HCT116 (cell line): ENCODE measurements at regions not wholly inside any gene's neighbourhood (a gene's known extent, or its start where the extent isn't known, plus 50 kb on each side); places are given as distances from the start of the nearest gene placed in this dataset.
"Not testable (repeated sequence)": the region's sequence is repeated elsewhere in the genome, so short reads cannot be mapped to it uniquely, and the experiment has no call there.

Experiments used
- ATAC-seq: fragments of 200-7000 bp; cut with Tn5 transposase; 2 replicates; pipeline ENCODE4 v1.9.1; 2020; ENCODE audit warnings: mild to moderate bottlenecking, moderate library complexity
- BruUV-seq: library from RNA; stranded (reverse); fragments of 400-500 nt; replicated peaks from 2 replicates; lab custom pipeline; 2021; lab: Mats Ljungman, UMichigan
- CTCF ChIA-PET: fragments of 300-600 bp; sonication (Branson Sonifier 250); formaldehyde crosslinking; loops from one replicate; lab custom pipeline; 2021; ENCODE audit warnings: antibody characterized with exemption; lab: Charles Lee
- POLR2A ChIA-PET: fragments of 300-600, 350-600 bp; sonication (Branson Sonifier 250); formaldehyde crosslinking; loops from one replicate; lab custom pipeline; 2021; ENCODE audit warnings: antibody characterized with exemption; lab: Charles Lee
- RAD21 ChIA-PET, 2 experiments: fragments of 300-600 bp; sonication (Branson Sonifier 250); formaldehyde crosslinking; loops; one replicate each; lab custom pipeline; 2023; ENCODE audit warnings: low total read pairs in 2 of 2; ENCODE audit not compliant: uncharacterized antibody in 2 of 2, unreplicated experiment in 2 of 2, low non-redundant PET in 1 of 2; lab: Charles Lee
- DNase-seq: peaks from one replicate; pipeline ENCODE4 v3.0.0-alpha.2; 2010; ENCODE audit warnings: low read depth, low spot score
- H2AFZ ChIP-seq: fragments of 200-600 bp; shearing (Covaris generic), sonication (generic); 2 replicates; pipeline ENCODE4 v1.6.1; 2017; ENCODE audit warnings: low read depth, mixed run types, mixed read lengths, antibody characterized with exemption, low read length; ENCODE audit not compliant: poor library complexity, severe bottlenecking
- H3K27ac ChIP-seq: 2 replicates; pipeline ENCODE4 v1.5.1; 2012; ENCODE audit warnings: low read depth, low read length
- H3K27me3 ChIP-seq: fragments of 200-600 bp; sonication (generic); 2 replicates; pipeline ENCODE4 v1.6.1; 2016; ENCODE audit warnings: mixed run types, low read length, mixed read lengths; ENCODE audit not compliant: insufficient read depth
- H3K36me3 ChIP-seq, 2 experiments: fragments of 200-500 bp in 1 of 2; fragments of 200-600 bp in 1 of 2; sonication (Bioruptor generic) in 1 of 2; sonication (generic) in 1 of 2; 2 replicates each; pipeline versions ENCODE4 v1.5.1 to v1.6.1; 2014 to 2016; ENCODE audit warnings: low read length in 2 of 2, inconsistent platforms in 1 of 2, mixed read lengths in 1 of 2, mixed run types in 1 of 2; ENCODE audit not compliant: insufficient read depth in 2 of 2, control insufficient read depth in 1 of 2
- H3K4me1 ChIP-seq, 2 experiments: fragments of 200-600 bp in 1 of 2; sonication (generic) in 1 of 2; 2 replicates each; pipeline versions ENCODE4 v1.5.1 to v1.6.1; 2012 to 2017; ENCODE audit warnings: low read length in 2 of 2, inconsistent platforms in 1 of 2, mild to moderate bottlenecking in 1 of 2, mixed read lengths in 1 of 2, mixed run types in 1 of 2, moderate library complexity in 1 of 2; ENCODE audit not compliant: insufficient read depth in 2 of 2, control insufficient read depth in 1 of 2
- H3K4me2 ChIP-seq: fragments of 200-600 bp; sonication (generic); 2 replicates; pipeline ENCODE4 v1.6.1; 2017; ENCODE audit warnings: mixed run types, low read length, mixed read lengths
- H3K4me3 ChIP-seq, 2 experiments: fragments of 200-600 bp in 1 of 2; sonication (generic) in 1 of 2; replicated peaks in 1 of 2; 2 replicates each; pipeline ENCODE4 v1.5.1; 2011 to 2016; ENCODE audit warnings: low read length in 2 of 2, control low read depth in 1 of 2, low read depth in 1 of 2, mild to moderate bottlenecking in 1 of 2, mixed read lengths in 1 of 2, mixed run types in 1 of 2
- H3K79me2 ChIP-seq: fragments of 200-600 bp; sonication (generic); 2 replicates; pipeline ENCODE4 v1.6.1; 2017; ENCODE audit warnings: mild to moderate bottlenecking, mixed run types, low read length, moderate library complexity, mixed read lengths; ENCODE audit not compliant: insufficient read depth
- H3K9ac ChIP-seq: fragments of 200-600 bp; sonication (generic); 2 replicates; pipeline ENCODE4 v1.6.1; 2016; ENCODE audit warnings: low read length, mixed read lengths
- H3K9me2 ChIP-seq: fragments of 200-600 bp; sonication (generic), shearing (Covaris generic); 2 replicates; pipeline ENCODE4 v1.6.1; 2017; ENCODE audit warnings: mixed run types, mild to moderate bottlenecking, moderate library complexity; ENCODE audit not compliant: insufficient read depth
- H3K9me3 ChIP-seq, 2 experiments: fragments of 200-500 bp in 1 of 2; fragments of 200-600 bp in 1 of 2; sonication (Bioruptor generic) in 1 of 2; sonication (generic) in 1 of 2; 2 replicates each; pipeline ENCODE4 v1.6.1; 2014 to 2017; ENCODE audit warnings: low read length in 2 of 2, mixed read lengths in 2 of 2, inconsistent platforms in 1 of 2, low read depth in 1 of 2, mild to moderate bottlenecking in 1 of 2, mixed run types in 1 of 2, moderate library complexity in 1 of 2; ENCODE audit not compliant: control insufficient read depth in 1 of 2, insufficient read depth in 1 of 2
- H4K20me1 ChIP-seq: fragments of 200-600 bp; sonication (generic), shearing (Covaris generic); 2 replicates; pipeline ENCODE4 v1.6.1; 2017; ENCODE audit warnings: mixed run types, mild to moderate bottlenecking, moderate library complexity; ENCODE audit not compliant: insufficient read depth
- EGR1 ChIP-seq: IDR thresholded peaks from 2 replicates; pipeline ENCODE4 v1.6.1; 2012; ENCODE audit warnings: low read depth
- ELF1 ChIP-seq: IDR thresholded peaks from 2 replicates; pipeline ENCODE4 v1.6.1; 2012; ENCODE audit warnings: low read depth, borderline replicate concordance
- EZH2phosphoT487 ChIP-seq: fragments of 200-600 bp; IDR thresholded peaks from 2 replicates; pipeline ENCODE4 v1.6.1; 2018; ENCODE audit warnings: antibody characterized with exemption, borderline replicate concordance
- POLR2A ChIP-seq: IDR thresholded peaks from 2 replicates; pipeline ENCODE4 v1.7.0; 2011; ENCODE audit warnings: borderline replicate concordance; ENCODE audit not compliant: insufficient read depth, insufficient read length; ENCODE audit errors: extremely low read depth
- POLR2AphosphoS5 ChIP-seq: IDR thresholded peaks from 2 replicates; pipeline ENCODE4 v1.6.1; 2011; ENCODE audit warnings: mild to moderate bottlenecking, low read depth, low read length, moderate library complexity
- RAD21 ChIP-seq: IDR thresholded peaks from 2 replicates; pipeline ENCODE4 v1.6.1; 2012; ENCODE audit warnings: low read depth, mild to moderate bottlenecking
- SIN3A ChIP-seq: IDR thresholded peaks from 2 replicates; pipeline ENCODE4 v1.6.1; 2012; ENCODE audit warnings: low read depth
- SP1 ChIP-seq: IDR thresholded peaks from 2 replicates; pipeline ENCODE4 v1.6.1; 2012; ENCODE audit warnings: low read depth
- TCF7L2 ChIP-seq: IDR thresholded peaks from 2 replicates; pipeline ENCODE4 v1.7.0; 2011; ENCODE audit warnings: borderline replicate concordance, inconsistent platforms; ENCODE audit not compliant: insufficient read depth, insufficient read length; ENCODE audit errors: extremely low read depth
- ZFX ChIP-seq: fragments of 450-650 bp; IDR thresholded peaks from 2 replicates; pipeline ENCODE4 v1.6.1; 2017
- intact Hi-C: fragments of 100-400 bp; cut with micrococcal nuclease; formaldehyde crosslinking; loops from 2 replicates; pipeline ENCODE4 v1.10.0; 2022
- TF ChIP-seq, protein P1 (sequence below): IDR thresholded peaks from 2 replicates; pipeline ENCODE4 v1.6.1; 2011; ENCODE audit warnings: mild to moderate bottlenecking, low read length, moderate library complexity; ENCODE audit not compliant: insufficient replicate concordance; ENCODE audit errors: extremely low read depth
- TF ChIP-seq, protein P2 (sequence below): IDR thresholded peaks from 2 replicates; pipeline ENCODE4 v1.6.1; 2012
- TF ChIP-seq, protein P3 (sequence below): IDR thresholded peaks from 2 replicates; pipeline ENCODE4 v1.6.1; 2012; ENCODE audit warnings: low read depth

DNA sequence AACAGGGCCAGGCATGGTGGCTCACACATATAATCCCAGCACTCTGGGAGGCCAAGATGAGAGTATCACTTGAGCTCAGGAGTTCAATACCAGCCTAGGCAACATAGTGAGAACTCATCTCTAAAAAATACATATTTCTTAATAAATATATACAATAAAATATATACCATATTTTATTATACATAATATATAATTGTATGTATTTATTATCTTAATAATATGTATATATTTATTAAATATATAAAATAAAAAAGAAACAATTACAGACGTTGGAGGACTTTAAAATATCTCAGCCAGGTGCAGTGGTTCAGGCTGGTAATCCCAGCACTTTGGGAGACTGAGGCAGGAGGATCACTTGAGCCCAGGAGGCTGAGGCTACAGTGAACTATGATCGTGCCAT, 106.1 kb downstream of the PPIAL4G start:
- RAD21 ChIA-PET: not testable (repeated sequence)
- POLR2A ChIA-PET: interaction anchor here (2.7 kb wide), 1 partner anchor 11 kb away, joined by 8 read pairs; no protein-coding TSS in a partner anchor

DNA sequence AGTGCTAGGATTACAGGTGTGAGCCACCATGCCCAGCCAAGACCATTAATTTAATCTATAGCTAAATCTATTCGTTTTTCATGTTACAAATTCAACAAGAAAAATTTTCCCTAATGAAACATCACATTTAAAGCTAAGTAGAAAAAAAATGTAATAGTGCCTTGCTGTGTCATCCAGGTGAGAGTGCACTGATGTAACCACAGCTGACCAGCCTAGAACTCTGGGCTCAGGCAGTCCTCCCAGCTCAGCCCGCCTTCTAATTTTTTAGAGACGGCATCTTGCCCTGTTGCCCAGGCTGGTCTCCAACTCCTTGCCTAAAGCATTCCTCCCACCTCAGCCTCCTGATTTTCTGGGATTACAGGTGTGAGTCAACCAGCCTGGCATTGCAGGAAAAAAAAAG, 109.0 kb downstream of the PPIAL4G start:
- TF ChIP-seq, protein P1, sequence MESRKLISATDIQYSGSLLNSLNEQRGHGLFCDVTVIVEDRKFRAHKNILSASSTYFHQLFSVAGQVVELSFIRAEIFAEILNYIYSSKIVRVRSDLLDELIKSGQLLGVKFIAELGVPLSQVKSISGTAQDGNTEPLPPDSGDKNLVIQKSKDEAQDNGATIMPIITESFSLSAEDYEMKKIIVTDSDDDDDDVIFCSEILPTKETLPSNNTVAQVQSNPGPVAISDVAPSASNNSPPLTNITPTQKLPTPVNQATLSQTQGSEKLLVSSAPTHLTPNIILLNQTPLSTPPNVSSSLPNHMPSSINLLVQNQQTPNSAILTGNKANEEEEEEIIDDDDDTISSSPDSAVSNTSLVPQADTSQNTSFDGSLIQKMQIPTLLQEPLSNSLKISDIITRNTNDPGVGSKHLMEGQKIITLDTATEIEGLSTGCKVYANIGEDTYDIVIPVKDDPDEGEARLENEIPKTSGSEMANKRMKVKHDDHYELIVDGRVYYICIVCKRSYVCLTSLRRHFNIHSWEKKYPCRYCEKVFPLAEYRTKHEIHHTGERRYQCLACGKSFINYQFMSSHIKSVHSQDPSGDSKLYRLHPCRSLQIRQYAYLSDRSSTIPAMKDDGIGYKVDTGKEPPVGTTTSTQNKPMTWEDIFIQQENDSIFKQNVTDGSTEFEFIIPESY: no peak
- TF ChIP-seq TCF7L2: no peak
- TF ChIP-seq ELF1: no peak
- TF ChIP-seq POLR2AphosphoS5: no peak
- TF ChIP-seq SIN3A: no peak
- TF ChIP-seq ZFX: no peak
- TF ChIP-seq, protein P2, sequence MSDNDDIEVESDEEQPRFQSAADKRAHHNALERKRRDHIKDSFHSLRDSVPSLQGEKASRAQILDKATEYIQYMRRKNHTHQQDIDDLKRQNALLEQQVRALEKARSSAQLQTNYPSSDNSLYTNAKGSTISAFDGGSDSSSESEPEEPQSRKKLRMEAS: no peak
- TF ChIP-seq, protein P3, sequence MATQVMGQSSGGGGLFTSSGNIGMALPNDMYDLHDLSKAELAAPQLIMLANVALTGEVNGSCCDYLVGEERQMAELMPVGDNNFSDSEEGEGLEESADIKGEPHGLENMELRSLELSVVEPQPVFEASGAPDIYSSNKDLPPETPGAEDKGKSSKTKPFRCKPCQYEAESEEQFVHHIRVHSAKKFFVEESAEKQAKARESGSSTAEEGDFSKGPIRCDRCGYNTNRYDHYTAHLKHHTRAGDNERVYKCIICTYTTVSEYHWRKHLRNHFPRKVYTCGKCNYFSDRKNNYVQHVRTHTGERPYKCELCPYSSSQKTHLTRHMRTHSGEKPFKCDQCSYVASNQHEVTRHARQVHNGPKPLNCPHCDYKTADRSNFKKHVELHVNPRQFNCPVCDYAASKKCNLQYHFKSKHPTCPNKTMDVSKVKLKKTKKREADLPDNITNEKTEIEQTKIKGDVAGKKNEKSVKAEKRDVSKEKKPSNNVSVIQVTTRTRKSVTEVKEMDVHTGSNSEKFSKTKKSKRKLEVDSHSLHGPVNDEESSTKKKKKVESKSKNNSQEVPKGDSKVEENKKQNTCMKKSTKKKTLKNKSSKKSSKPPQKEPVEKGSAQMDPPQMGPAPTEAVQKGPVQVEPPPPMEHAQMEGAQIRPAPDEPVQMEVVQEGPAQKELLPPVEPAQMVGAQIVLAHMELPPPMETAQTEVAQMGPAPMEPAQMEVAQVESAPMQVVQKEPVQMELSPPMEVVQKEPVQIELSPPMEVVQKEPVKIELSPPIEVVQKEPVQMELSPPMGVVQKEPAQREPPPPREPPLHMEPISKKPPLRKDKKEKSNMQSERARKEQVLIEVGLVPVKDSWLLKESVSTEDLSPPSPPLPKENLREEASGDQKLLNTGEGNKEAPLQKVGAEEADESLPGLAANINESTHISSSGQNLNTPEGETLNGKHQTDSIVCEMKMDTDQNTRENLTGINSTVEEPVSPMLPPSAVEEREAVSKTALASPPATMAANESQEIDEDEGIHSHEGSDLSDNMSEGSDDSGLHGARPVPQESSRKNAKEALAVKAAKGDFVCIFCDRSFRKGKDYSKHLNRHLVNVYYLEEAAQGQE: no peak
- no peak for TF ChIP-seq SP1
- TF ChIP-seq EZH2phosphoT487: no peak
- TF ChIP-seq RAD21: no peak
- TF ChIP-seq POLR2A: no peak
- TF ChIP-seq EGR1: no peak
- Histone ChIP-seq H3K36me3 (no peaks in the 10 kb centered on the region), H3K9me2 (no peaks in the 10 kb centered on the region), H3K27me3 (no peaks in the 10 kb centered on the region), H3K4me2 (no peak overlapping the region), H3K4me3 (no peak overlapping the region), H2AFZ (no peak overlapping the region), H3K4me1 (peaks cover 0 to 19% of the 10 kb centered on the region in 2 experiments; a peak in 3 of 4 replicates), H4K20me1 (no peaks in the 10 kb centered on the region), H3K9ac (no peak overlapping the region), H3K27ac (no peak overlapping the region), H3K79me2 (no peaks in the 10 kb centered on the region), H3K9me3 (no peaks in the 10 kb centered on the region)
- intact Hi-C loops: no loop called here
- ChIA-PET POLR2A (interaction anchor here (1.0 to 2.6 kb wide), 3 partner anchors 10 to 40 kb away, joined by 3 to 10 read pairs (median 8); no protein-coding TSS in a partner anchor), CTCF (interaction anchor here (1.0 kb wide), 1 partner anchor 16 kb away, joined by 3 read pairs; no protein-coding TSS in a partner anchor), RAD21 (no interaction called here)
- no peak for ATAC-seq
- DNase-seq: no peak
- BruUV-seq: no TSS peak

More for the DNA sequence above, 106.1 kb downstream of the PPIAL4G start:
- H3K9me2 ChIP-seq, H3K9ac ChIP-seq, H3K27me3 ChIP-seq, H3K79me2 ChIP-seq, BruUV-seq, H3K4me2 ChIP-seq, H3K9me3 ChIP-seq, intact Hi-C loops, H4K20me1 ChIP-seq, CTCF ChIA-PET, ATAC-seq, H3K4me3 ChIP-seq, H2AFZ ChIP-seq, H3K27ac ChIP-seq, H3K36me3 ChIP-seq, DNase-seq: not testable (repeated sequence)
- peaks cover 0 to 13% of the 10 kb centered on the region in 2 experiments; a peak in 3 of 4 replicates for H3K4me1 ChIP-seq
